Naive thymus-derived CD4-positive, alpha-beta T cell (primary cell): ENCODE measurements at regions not wholly inside any gene's neighbourhood (a gene's known extent, or its start where the extent isn't known, plus 50 kb on each side); places are given as distances from the start of the nearest gene placed in this dataset.

Experiments used
- ATAC-seq: fragments of 150-1000 bp; cut with Tn5 transposase; 2 replicates; pipeline ENCODE4 v1.10.0; 2021; ENCODE audit warnings: mild to moderate bottlenecking, moderate library complexity
- CTCF ChIA-PET: fragments of 350-600 bp; sonication (Branson Sonifier 250); formaldehyde crosslinking; loops from one replicate; lab custom pipeline; 2021; ENCODE audit warnings: antibody characterized with exemption; lab: Charles Lee
- POLR2A ChIA-PET: fragments of 350-600 bp; sonication (Branson Sonifier 250); formaldehyde crosslinking; loops from one replicate; lab custom pipeline; 2021; ENCODE audit warnings: antibody characterized with exemption, inconsistent platforms; lab: Charles Lee
- DNase-seq, 9 donors: peaks; one replicate each; pipeline versions ENCODE4 v3.0.0 to v3.0.0-alpha.2; 2020 to 2022; ENCODE audit warnings: mixed read lengths in 1 of 9
- H3K27ac ChIP-seq: one replicate; pipeline ENCODE4 v1.7.0; 2013; ENCODE audit warnings: mild to moderate bottlenecking, low read depth, low read length, moderate library complexity
- H3K27me3 ChIP-seq, 2 donors: one replicate each; pipeline ENCODE4 v1.7.0; 2013; ENCODE audit warnings: low read length in 2 of 2, mild to moderate bottlenecking in 2 of 2, moderate library complexity in 2 of 2; ENCODE audit not compliant: control insufficient read depth in 2 of 2, insufficient read depth in 2 of 2
- H3K36me3 ChIP-seq, 3 experiments: 1 replicate in 2 of 3; 2 replicates in 1 of 3; pipeline ENCODE4 v1.7.0; 2013; ENCODE audit warnings: low read length in 3 of 3, mild to moderate bottlenecking in 3 of 3, moderate library complexity in 1 of 3; ENCODE audit not compliant: insufficient read depth in 3 of 3, control insufficient read depth in 2 of 3
- H3K4me1 ChIP-seq, 2 donors: one replicate each; pipeline ENCODE4 v1.7.0; 2013; ENCODE audit warnings: low read length in 2 of 2, mild to moderate bottlenecking in 2 of 2, moderate library complexity in 1 of 2; ENCODE audit not compliant: control insufficient read depth in 2 of 2, insufficient read depth in 2 of 2
- H3K4me3 ChIP-seq: 2 replicates; pipeline ENCODE4 v1.7.0; 2013; ENCODE audit warnings: mild to moderate bottlenecking, low read length
- H3K9me3 ChIP-seq, 3 experiments: 1 replicate in 2 of 3; 2 replicates in 1 of 3; pipeline ENCODE4 v1.7.0; 2013; ENCODE audit warnings: low read length in 3 of 3; ENCODE audit not compliant: control insufficient read depth in 2 of 3
- H3K27ac Mint-ChIP-seq, 9 donors: one replicate each; pipeline ENCODE4 v1.8.0; 2020 to 2022; ENCODE audit warnings: mixed read lengths in 9 of 9, mild to moderate bottlenecking in 8 of 9, moderate library complexity in 5 of 9, inconsistent platforms in 2 of 9
- H3K27me3 Mint-ChIP-seq, 5 donors: one replicate each; pipeline ENCODE4 v1.8.0; 2021 to 2022; ENCODE audit warnings: mixed read lengths in 5 of 5, mild to moderate bottlenecking in 1 of 5
- H3K36me3 Mint-ChIP-seq, 5 donors: one replicate each; pipeline ENCODE4 v1.8.0; 2020 to 2022; ENCODE audit warnings: mixed read lengths in 5 of 5, mild to moderate bottlenecking in 3 of 5, inconsistent platforms in 1 of 5
- H3K4me1 Mint-ChIP-seq, 7 donors: one replicate each; pipeline ENCODE4 v1.8.0; 2020 to 2022; ENCODE audit warnings: mixed read lengths in 7 of 7, mild to moderate bottlenecking in 3 of 7, inconsistent platforms in 1 of 7
- H3K4me3 Mint-ChIP-seq, 10 donors: one replicate each; pipeline ENCODE4 v1.8.0; 2020 to 2022; ENCODE audit warnings: mild to moderate bottlenecking in 10 of 10, mixed read lengths in 10 of 10, moderate library complexity in 6 of 10, inconsistent platforms in 2 of 10
- H3K9me3 Mint-ChIP-seq, 11 donors: one replicate each; pipeline ENCODE4 v1.8.0; 2020 to 2022; ENCODE audit warnings: mixed read lengths in 11 of 11, mild to moderate bottlenecking in 4 of 11, inconsistent platforms in 1 of 11, moderate library complexity in 1 of 11
- intact Hi-C, 2 donors: fragments of 100-400 bp; cut with micrococcal nuclease; formaldehyde crosslinking; loops; one replicate each; pipeline ENCODE4 v1.15.1; 2023

GRCh38 chr5:15236911-15237508, 263.0 kb upstream of the FBXL7 start:
- no peaks in the 10 kb centered on the region for H3K4me1 ChIP-seq
- ATAC-seq (no peak), DNase-seq (no peak)
- peaks cover 5 to 38% (median 16%) of the 10 kb centered on the region in 11 donors for H3K9me3 Mint-ChIP-seq
- no peak overlapping the region for H3K27ac Mint-ChIP-seq
- H3K4me3 ChIP-seq, result no peak overlapping the region
- no peaks in the 10 kb centered on the region for H3K27me3 ChIP-seq
- H3K27ac ChIP-seq, result no peak overlapping the region
- H3K36me3 ChIP-seq, result no peaks in the 10 kb centered on the region
- H3K4me3 Mint-ChIP-seq, result no peak overlapping the region
- ChIA-PET POLR2A (no interaction called here), CTCF (no interaction called here)
- peaks cover 0 to 14% (median 0%) of the 10 kb centered on the region in 3 experiments for H3K9me3 ChIP-seq
- intact Hi-C loops, result no loop called here
- H3K36me3 Mint-ChIP-seq, result peaks cover 0 to 9% (median 0%) of the 10 kb centered on the region in 5 donors
- no peaks in the 10 kb centered on the region for H3K4me1 Mint-ChIP-seq
- no peaks in the 10 kb centered on the region for H3K27me3 Mint-ChIP-seq

GRCh38 chr5:15234911-15235310, 265.1 kb upstream of the FBXL7 start:
- H3K9me3 Mint-ChIP-seq, result peaks cover 9 to 40% (median 22%) of the 10 kb centered on the region in 11 donors
- POLR2A ChIA-PET, result no interaction called here

GRCh38 chr5:15234366-15234765, 265.6 kb upstream of the FBXL7 start:
- Histone ChIP-seq H3K4me3 (no peak overlapping the region), H3K27ac (no peak overlapping the region), H3K27me3 (no peaks in the 10 kb centered on the region), H3K9me3 (no peaks in the 10 kb centered on the region), H3K36me3 (no peaks in the 10 kb centered on the region), H3K4me1 (no peaks in the 10 kb centered on the region)
- H3K4me1 Mint-ChIP-seq, result no peaks in the 10 kb centered on the region
- H3K4me3 Mint-ChIP-seq, result no peak overlapping the region
- no peaks in the 10 kb centered on the region for H3K27me3 Mint-ChIP-seq
- ChIA-PET POLR2A (no interaction called here), CTCF (no interaction called here)
- DNase-seq, result no peak
- peaks cover 7 to 35% (median 17%) of the 10 kb centered on the region in 11 donors for H3K9me3 Mint-ChIP-seq
- H3K36me3 Mint-ChIP-seq, result peaks cover 0 to 7% (median 0%) of the 10 kb centered on the region in 5 donors
- no peak for ATAC-seq
- H3K27ac Mint-ChIP-seq, result no peak overlapping the region
- intact Hi-C loops, result no loop called here

More at GRCh38 chr5:15234911-15235310, 265.1 kb upstream of the FBXL7 start:
- Mint-ChIP-seq H3K27me3 (no peaks in the 10 kb centered on the region), H3K4me3 (no peak overlapping the region), H3K4me1 (no peaks in the 10 kb centered on the region), H3K36me3 (peaks cover 0 to 9% (median 0%) of the 10 kb centered on the region in 5 donors), H3K27ac (no peak overlapping the region)
- ATAC-seq (no peak), DNase-seq (no peak)
- Histone ChIP-seq H3K4me3 (no peak overlapping the region), H3K27me3 (no peaks in the 10 kb centered on the region), H3K9me3 (peaks cover 0 to 1% (median 0%) of the 10 kb centered on the region in 3 experiments), H3K36me3 (no peaks in the 10 kb centered on the region), H3K27ac (no peak overlapping the region), H3K4me1 (no peaks in the 10 kb centered on the region)
- intact Hi-C loops, result no loop called here
- CTCF ChIA-PET, result no interaction called here

GRCh38 chr5:15233566-15233965, 266.4 kb upstream of the FBXL7 start:
- Mint-ChIP-seq H3K9me3 (peaks cover 4 to 34% (median 12%) of the 10 kb centered on the region in 11 donors), H3K4me1 (no peaks in the 10 kb centered on the region), H3K4me3 (no peak overlapping the region), H3K36me3 (peaks cover 0 to 5% (median 0%) of the 10 kb centered on the region in 5 donors), H3K27ac (no peak overlapping the region), H3K27me3 (no peaks in the 10 kb centered on the region)
- no peak for DNase-seq
- intact Hi-C loops, result no loop called here
- no peaks in the 10 kb centered on the region for H3K4me1 ChIP-seq
- CTCF ChIA-PET, result no interaction called here
- H3K27me3 ChIP-seq, result no peaks in the 10 kb centered on the region
- POLR2A ChIA-PET, result no interaction called here
- H3K36me3 ChIP-seq, result no peaks in the 10 kb centered on the region
- no peaks in the 10 kb centered on the region for H3K9me3 ChIP-seq
- no peak overlapping the region for H3K4me3 ChIP-seq
- no peak for ATAC-seq
- H3K27ac ChIP-seq, result no peak overlapping the region

- Mint-ChIP-seq H3K27me3 (no peaks in the 10 kb centered on the region), H3K9me3 (peaks cover 4 to 38% (median 18%) of the 10 kb centered on the region in 11 donors), H3K4me1 (no peaks in the 10 kb centered on the region), H3K36me3 (peaks cover 0 to 5% (median 0%) of the 10 kb centered on the region in 5 donors), H3K27ac (no peak overlapping the region), H3K4me3 (no peak overlapping the region)
- DNase-seq, result no peak
- ChIA-PET POLR2A (no interaction called here), CTCF (no interaction called here)
- intact Hi-C loops, result no loop called here
- H3K4me3 ChIP-seq, result no peak overlapping the region
- H3K27me3 ChIP-seq, result no peaks in the 10 kb centered on the region
- ATAC-seq, result no peak
- no peaks in the 10 kb centered on the region for H3K9me3 ChIP-seq
- no peak overlapping the region for H3K27ac ChIP-seq
- no peaks in the 10 kb centered on the region for H3K4me1 ChIP-seq
- no peaks in the 10 kb centered on the region for H3K36me3 ChIP-seq
These were observed 277.8 kb upstream of the FBXL7 start for GRCh38 chr5:15222156-15222555.

- no peaks in the 10 kb centered on the region for H3K27me3 Mint-ChIP-seq
- no peaks in the 10 kb centered on the region for H3K36me3 ChIP-seq
- H3K9me3 Mint-ChIP-seq, result peaks cover 7 to 49% (median 20%) of the 10 kb centered on the region in 11 donors
- no peak overlapping the region for H3K27ac Mint-ChIP-seq
- no peak for ATAC-seq
- H3K36me3 Mint-ChIP-seq, result peaks cover 0 to 9% (median 0%) of the 10 kb centered on the region in 5 donors
- no peaks in the 10 kb centered on the region for H3K4me1 Mint-ChIP-seq
- POLR2A ChIA-PET, result no interaction called here
- intact Hi-C loops, result no loop called here
- no peak overlapping the region for H3K4me3 Mint-ChIP-seq
- CTCF ChIA-PET, result no interaction called here
- H3K27ac ChIP-seq, result no peak overlapping the region
- no peaks in the 10 kb centered on the region for H3K27me3 ChIP-seq
- H3K4me1 ChIP-seq, result no peaks in the 10 kb centered on the region
- DNase-seq, result no peak
- H3K4me3 ChIP-seq, result no peak overlapping the region
- no peaks in the 10 kb centered on the region for H3K9me3 ChIP-seq
These were observed 279.3 kb upstream of the FBXL7 start for GRCh38 chr5:15220642-15221173.

GRCh38 chr5:15215056-15215455, 284.9 kb upstream of the FBXL7 start:
- Histone ChIP-seq H3K4me3 (no peak overlapping the region), H3K27ac (no peak overlapping the region), H3K36me3 (no peaks in the 10 kb centered on the region), H3K9me3 (peaks cover 0 to 8% (median 3%) of the 10 kb centered on the region in 3 experiments), H3K4me1 (no peaks in the 10 kb centered on the region), H3K27me3 (no peaks in the 10 kb centered on the region)
- peaks cover 0 to 47% (median 10%) of the 10 kb centered on the region in 11 donors for H3K9me3 Mint-ChIP-seq
- peaks cover 0 to 4% (median 0%) of the 10 kb centered on the region in 5 donors for H3K36me3 Mint-ChIP-seq
- no peaks in the 10 kb centered on the region for H3K4me1 Mint-ChIP-seq
- H3K4me3 Mint-ChIP-seq, result no peak overlapping the region
- no peak overlapping the region for H3K27ac Mint-ChIP-seq
- ChIA-PET CTCF (no interaction called here), POLR2A (no interaction called here)
- intact Hi-C loops, result no loop called here
- ATAC-seq (no peak), DNase-seq (no peak)
- no peaks in the 10 kb centered on the region for H3K27me3 Mint-ChIP-seq
